ENCODE measurements at regions not wholly inside any gene's neighbourhood (a gene's known extent, or its start where the extent isn't known, plus 50 kb on each side); places are given as distances from the start of the nearest gene placed in this dataset.
"Not testable (repeated sequence)": the region's sequence is repeated elsewhere in the genome, so short reads cannot be mapped to it uniquely, and the experiment has no call there.

DNA sequence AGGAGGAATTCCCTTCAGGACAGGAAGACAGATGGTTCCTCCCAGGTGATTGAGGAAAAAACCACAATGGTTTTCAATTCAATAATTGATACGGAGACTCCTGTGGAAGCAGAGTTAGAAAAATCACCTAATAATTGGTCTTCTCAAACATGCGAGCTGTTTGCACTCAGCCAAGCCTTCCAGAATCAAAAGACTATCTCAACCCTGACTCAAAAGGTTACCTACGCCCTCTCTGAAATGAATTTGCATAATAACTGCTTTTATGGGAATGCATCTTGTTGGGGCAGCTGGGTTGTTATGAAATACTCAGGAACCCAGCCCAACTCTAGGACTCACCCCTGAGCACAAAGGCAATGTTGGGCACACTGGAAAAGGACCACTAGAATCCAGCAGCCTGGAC lies 66.9 kb upstream of the ARSJ start:
- no peaks in the 10 kb centered on the region for H3F3A ChIP-seq (ENCODE audit: insufficient read depth, low read length, poor library complexity, severe bottlenecking)
- no peak overlapping the region for H3K9ac ChIP-seq (ENCODE audit: low read length)
- no peaks in the 10 kb centered on the region for H3K9me3 ChIP-seq (ENCODE audit: low read length)
- H4K20me1 ChIP-seq (ENCODE audit: insufficient read depth) = no peaks in the 10 kb centered on the region
- H3K36me3 ChIP-seq (ENCODE audit: insufficient read depth, low read length) = no peaks in the 10 kb centered on the region
- no peak for TF ChIP-seq EP300 (conservative IDR thresholded peaks at IDR 0.05; ENCODE audit: poor library complexity, severe bottlenecking)
- no peak for TF ChIP-seq POLR2AphosphoS5 (IDR thresholded peaks at IDR 0.05)
- no peak for TF ChIP-seq MXI1 (conservative IDR thresholded peaks at IDR 0.05; ENCODE audit: poor library complexity, severe bottlenecking)
- TF ChIP-seq SMC3 (conservative IDR thresholded peaks at IDR 0.05; ENCODE audit: poor library complexity) = no peak
- TF ChIP-seq RAD21 (conservative IDR thresholded peaks at IDR 0.05) = no peak
- TF ChIP-seq, protein P1, sequence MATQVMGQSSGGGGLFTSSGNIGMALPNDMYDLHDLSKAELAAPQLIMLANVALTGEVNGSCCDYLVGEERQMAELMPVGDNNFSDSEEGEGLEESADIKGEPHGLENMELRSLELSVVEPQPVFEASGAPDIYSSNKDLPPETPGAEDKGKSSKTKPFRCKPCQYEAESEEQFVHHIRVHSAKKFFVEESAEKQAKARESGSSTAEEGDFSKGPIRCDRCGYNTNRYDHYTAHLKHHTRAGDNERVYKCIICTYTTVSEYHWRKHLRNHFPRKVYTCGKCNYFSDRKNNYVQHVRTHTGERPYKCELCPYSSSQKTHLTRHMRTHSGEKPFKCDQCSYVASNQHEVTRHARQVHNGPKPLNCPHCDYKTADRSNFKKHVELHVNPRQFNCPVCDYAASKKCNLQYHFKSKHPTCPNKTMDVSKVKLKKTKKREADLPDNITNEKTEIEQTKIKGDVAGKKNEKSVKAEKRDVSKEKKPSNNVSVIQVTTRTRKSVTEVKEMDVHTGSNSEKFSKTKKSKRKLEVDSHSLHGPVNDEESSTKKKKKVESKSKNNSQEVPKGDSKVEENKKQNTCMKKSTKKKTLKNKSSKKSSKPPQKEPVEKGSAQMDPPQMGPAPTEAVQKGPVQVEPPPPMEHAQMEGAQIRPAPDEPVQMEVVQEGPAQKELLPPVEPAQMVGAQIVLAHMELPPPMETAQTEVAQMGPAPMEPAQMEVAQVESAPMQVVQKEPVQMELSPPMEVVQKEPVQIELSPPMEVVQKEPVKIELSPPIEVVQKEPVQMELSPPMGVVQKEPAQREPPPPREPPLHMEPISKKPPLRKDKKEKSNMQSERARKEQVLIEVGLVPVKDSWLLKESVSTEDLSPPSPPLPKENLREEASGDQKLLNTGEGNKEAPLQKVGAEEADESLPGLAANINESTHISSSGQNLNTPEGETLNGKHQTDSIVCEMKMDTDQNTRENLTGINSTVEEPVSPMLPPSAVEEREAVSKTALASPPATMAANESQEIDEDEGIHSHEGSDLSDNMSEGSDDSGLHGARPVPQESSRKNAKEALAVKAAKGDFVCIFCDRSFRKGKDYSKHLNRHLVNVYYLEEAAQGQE (IDR thresholded peaks at IDR 0.05; ENCODE audit: borderline replicate concordance) = no peak
- no peak for TF ChIP-seq TAF1 (IDR thresholded peaks at IDR 0.05; ENCODE audit: low read depth)
- TF ChIP-seq, protein P2, sequence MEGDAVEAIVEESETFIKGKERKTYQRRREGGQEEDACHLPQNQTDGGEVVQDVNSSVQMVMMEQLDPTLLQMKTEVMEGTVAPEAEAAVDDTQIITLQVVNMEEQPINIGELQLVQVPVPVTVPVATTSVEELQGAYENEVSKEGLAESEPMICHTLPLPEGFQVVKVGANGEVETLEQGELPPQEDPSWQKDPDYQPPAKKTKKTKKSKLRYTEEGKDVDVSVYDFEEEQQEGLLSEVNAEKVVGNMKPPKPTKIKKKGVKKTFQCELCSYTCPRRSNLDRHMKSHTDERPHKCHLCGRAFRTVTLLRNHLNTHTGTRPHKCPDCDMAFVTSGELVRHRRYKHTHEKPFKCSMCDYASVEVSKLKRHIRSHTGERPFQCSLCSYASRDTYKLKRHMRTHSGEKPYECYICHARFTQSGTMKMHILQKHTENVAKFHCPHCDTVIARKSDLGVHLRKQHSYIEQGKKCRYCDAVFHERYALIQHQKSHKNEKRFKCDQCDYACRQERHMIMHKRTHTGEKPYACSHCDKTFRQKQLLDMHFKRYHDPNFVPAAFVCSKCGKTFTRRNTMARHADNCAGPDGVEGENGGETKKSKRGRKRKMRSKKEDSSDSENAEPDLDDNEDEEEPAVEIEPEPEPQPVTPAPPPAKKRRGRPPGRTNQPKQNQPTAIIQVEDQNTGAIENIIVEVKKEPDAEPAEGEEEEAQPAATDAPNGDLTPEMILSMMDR (IDR thresholded peaks at IDR 0.05; ENCODE audit: poor library complexity, severe bottlenecking) = no peak
- no peak for TF ChIP-seq EZH2 (IDR thresholded peaks at IDR 0.05; ENCODE audit: borderline replicate concordance, insufficient read depth, low read length, poor library complexity, severe bottlenecking)
- H3K27ac ChIP-seq (ENCODE audit: low read length) = no peak overlapping the region
- H3K4me3 ChIP-seq (ENCODE audit: low read length) = no peak overlapping the region
- H2AFZ ChIP-seq (ENCODE audit: low read depth, low read length) = no peak overlapping the region
- H3K9me2 ChIP-seq (ENCODE audit: insufficient read depth, low read length) = no peaks in the 10 kb centered on the region
- H3K79me2 ChIP-seq (replicated peaks; ENCODE audit: insufficient read depth, low read length) = no peaks in the 10 kb centered on the region
- no peaks in the 10 kb centered on the region for H3K27me3 ChIP-seq (ENCODE audit: insufficient read depth, low read depth, low read length)
- H3K4me2 ChIP-seq (ENCODE audit: low read length) = no peak overlapping the region

DNA sequence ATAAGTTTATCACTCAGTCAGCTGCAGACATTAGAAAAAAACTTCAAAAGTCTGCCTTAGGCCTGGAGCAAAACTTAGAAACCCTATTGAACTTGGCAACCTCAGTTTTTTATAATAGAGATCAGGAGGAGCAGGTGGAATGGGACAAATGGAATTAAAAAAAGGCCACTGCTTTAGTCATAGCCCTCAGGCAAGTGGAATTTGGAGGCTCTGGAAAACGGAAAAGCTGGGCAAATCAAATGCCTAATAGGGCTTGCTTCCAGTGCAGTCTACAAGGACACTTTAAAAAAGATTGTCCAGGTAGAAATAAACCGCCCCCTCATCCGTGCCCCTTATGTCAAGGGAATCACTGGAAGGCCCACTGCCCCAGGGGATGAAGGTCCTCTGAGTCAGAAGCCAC lies 68.7 kb upstream of the ARSJ start:
- H3K9ac ChIP-seq (ENCODE audit: low read length); H3K36me3 ChIP-seq (ENCODE audit: insufficient read depth, low read length); H3K4me3 ChIP-seq (ENCODE audit: low read length); H2AFZ ChIP-seq (ENCODE audit: low read depth, low read length); H3K9me3 ChIP-seq (ENCODE audit: low read length); H3K27ac ChIP-seq (ENCODE audit: low read length); H4K20me1 ChIP-seq (ENCODE audit: insufficient read depth); H3F3A ChIP-seq (ENCODE audit: insufficient read depth, low read length, poor library complexity, severe bottlenecking); H3K79me2 ChIP-seq (replicated peaks; ENCODE audit: insufficient read depth, low read length); H3K9me2 ChIP-seq (ENCODE audit: insufficient read depth, low read length); H3K4me2 ChIP-seq (ENCODE audit: low read length); H3K27me3 ChIP-seq (ENCODE audit: insufficient read depth, low read depth, low read length): not testable (repeated sequence)

DNA sequence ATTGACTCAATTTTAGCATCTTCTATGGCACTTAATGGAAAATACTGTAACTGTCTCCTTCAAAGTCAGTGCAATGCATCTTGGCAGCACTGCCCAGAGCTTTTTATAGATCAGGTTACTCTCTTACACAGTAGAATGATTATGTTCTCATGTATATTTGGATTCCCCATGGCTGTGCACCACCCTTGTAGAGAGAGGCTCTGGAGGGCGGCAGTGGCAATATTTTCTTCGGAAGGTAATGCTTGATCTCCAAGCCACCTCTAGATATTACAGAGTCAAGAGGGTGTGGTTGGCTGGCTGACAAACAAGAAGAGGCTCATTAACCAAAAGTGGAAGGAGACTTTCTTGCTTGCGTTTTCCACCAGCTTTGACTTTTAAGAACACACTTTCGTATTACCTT lies 72.8 kb upstream of the ARSJ start:
- no peak overlapping the region for H3K9ac ChIP-seq (ENCODE audit: low read length)
- H3K4me2 ChIP-seq (ENCODE audit: low read length) = no peak overlapping the region
- H3K79me2 ChIP-seq (replicated peaks; ENCODE audit: insufficient read depth, low read length) = no peaks in the 10 kb centered on the region
- H3F3A ChIP-seq (ENCODE audit: insufficient read depth, low read length, poor library complexity, severe bottlenecking) = no peaks in the 10 kb centered on the region
- TF ChIP-seq TAF1 (IDR thresholded peaks at IDR 0.05; ENCODE audit: low read depth) (no peak), RAD21 (conservative IDR thresholded peaks at IDR 0.05) (no peak), SMC3 (conservative IDR thresholded peaks at IDR 0.05; ENCODE audit: poor library complexity) (no peak), EP300 (conservative IDR thresholded peaks at IDR 0.05; ENCODE audit: poor library complexity, severe bottlenecking) (no peak), MXI1 (conservative IDR thresholded peaks at IDR 0.05; ENCODE audit: poor library complexity, severe bottlenecking) (no peak), POLR2AphosphoS5 (IDR thresholded peaks at IDR 0.05) (no peak), EZH2 (IDR thresholded peaks at IDR 0.05; ENCODE audit: borderline replicate concordance, insufficient read depth, low read length, poor library complexity, severe bottlenecking) (no peak)
- TF ChIP-seq, protein P2 (IDR thresholded peaks at IDR 0.05; ENCODE audit: poor library complexity, severe bottlenecking) = no peak
- TF ChIP-seq, protein P1 (IDR thresholded peaks at IDR 0.05; ENCODE audit: borderline replicate concordance) = no peak
- H3K27me3 ChIP-seq (ENCODE audit: insufficient read depth, low read depth, low read length) = no peaks in the 10 kb centered on the region
- no peak overlapping the region for H2AFZ ChIP-seq (ENCODE audit: low read depth, low read length)
- H4K20me1 ChIP-seq (ENCODE audit: insufficient read depth) = no peaks in the 10 kb centered on the region
- H3K27ac ChIP-seq (ENCODE audit: low read length) = no peak overlapping the region
- no peaks in the 10 kb centered on the region for H3K9me2 ChIP-seq (ENCODE audit: insufficient read depth, low read length)
- H3K36me3 ChIP-seq (ENCODE audit: insufficient read depth, low read length) = no peaks in the 10 kb centered on the region
- no peaks in the 10 kb centered on the region for H3K9me3 ChIP-seq (ENCODE audit: low read length)
- no peak overlapping the region for H3K4me3 ChIP-seq (ENCODE audit: low read length)
